ENCODE measurements at regions not wholly inside any gene's neighbourhood (a gene's known extent, or its start where the extent isn't known, plus 50 kb on each side); places are given as distances from the start of the nearest gene placed in this dataset.
"Not testable (repeated sequence)": the region's sequence is repeated elsewhere in the genome, so short reads cannot be mapped to it uniquely, and the experiment has no call there.

DNA sequence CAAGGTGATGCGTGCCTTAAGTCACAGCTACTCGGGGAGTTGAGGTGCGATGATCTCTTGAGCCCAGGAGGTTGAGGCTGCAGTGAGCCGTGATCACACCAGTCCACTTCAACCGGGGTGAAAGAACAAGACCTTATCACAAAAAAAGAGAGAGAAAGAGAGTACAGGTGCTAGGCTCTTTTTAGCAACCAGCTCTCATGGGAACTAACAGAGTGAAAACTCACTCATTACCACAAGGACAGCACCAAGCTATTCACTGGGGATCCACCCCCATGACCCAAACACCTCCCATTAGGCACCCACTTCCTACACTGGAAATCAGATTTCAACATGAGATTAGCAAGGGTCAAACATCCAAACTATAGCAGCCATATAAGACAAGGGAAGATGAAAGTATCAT is 164.2 kb downstream of the NDUFA12 start:
- H3K4me1 ChIP-seq, result no peaks in the 10 kb centered on the region
- H3K27ac ChIP-seq, result no peak overlapping the region
- no peaks in the 10 kb centered on the region for H3K9me3 ChIP-seq
- H3K36me3 ChIP-seq, result no peaks in the 10 kb centered on the region
- TF ChIP-seq, protein P1, sequence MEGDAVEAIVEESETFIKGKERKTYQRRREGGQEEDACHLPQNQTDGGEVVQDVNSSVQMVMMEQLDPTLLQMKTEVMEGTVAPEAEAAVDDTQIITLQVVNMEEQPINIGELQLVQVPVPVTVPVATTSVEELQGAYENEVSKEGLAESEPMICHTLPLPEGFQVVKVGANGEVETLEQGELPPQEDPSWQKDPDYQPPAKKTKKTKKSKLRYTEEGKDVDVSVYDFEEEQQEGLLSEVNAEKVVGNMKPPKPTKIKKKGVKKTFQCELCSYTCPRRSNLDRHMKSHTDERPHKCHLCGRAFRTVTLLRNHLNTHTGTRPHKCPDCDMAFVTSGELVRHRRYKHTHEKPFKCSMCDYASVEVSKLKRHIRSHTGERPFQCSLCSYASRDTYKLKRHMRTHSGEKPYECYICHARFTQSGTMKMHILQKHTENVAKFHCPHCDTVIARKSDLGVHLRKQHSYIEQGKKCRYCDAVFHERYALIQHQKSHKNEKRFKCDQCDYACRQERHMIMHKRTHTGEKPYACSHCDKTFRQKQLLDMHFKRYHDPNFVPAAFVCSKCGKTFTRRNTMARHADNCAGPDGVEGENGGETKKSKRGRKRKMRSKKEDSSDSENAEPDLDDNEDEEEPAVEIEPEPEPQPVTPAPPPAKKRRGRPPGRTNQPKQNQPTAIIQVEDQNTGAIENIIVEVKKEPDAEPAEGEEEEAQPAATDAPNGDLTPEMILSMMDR (IDR thresholded peaks at IDR 0.05), result no peak
- TF ChIP-seq POLR2AphosphoS5 (IDR thresholded peaks at IDR 0.05; ENCODE audit: insufficient read depth in 1 of 2, low read depth in 1 of 2) (no peak), POLR2A (IDR thresholded peaks at IDR 0.05) (no peak)
- no peak overlapping the region for H3K4me3 ChIP-seq
- DNase-seq (ENCODE audit: extremely low spot score in 2 of 2), result no peak
- H3K27me3 ChIP-seq, result no peaks in the 10 kb centered on the region
- intact Hi-C loops (cut with DNase I), result no loop called here

DNA sequence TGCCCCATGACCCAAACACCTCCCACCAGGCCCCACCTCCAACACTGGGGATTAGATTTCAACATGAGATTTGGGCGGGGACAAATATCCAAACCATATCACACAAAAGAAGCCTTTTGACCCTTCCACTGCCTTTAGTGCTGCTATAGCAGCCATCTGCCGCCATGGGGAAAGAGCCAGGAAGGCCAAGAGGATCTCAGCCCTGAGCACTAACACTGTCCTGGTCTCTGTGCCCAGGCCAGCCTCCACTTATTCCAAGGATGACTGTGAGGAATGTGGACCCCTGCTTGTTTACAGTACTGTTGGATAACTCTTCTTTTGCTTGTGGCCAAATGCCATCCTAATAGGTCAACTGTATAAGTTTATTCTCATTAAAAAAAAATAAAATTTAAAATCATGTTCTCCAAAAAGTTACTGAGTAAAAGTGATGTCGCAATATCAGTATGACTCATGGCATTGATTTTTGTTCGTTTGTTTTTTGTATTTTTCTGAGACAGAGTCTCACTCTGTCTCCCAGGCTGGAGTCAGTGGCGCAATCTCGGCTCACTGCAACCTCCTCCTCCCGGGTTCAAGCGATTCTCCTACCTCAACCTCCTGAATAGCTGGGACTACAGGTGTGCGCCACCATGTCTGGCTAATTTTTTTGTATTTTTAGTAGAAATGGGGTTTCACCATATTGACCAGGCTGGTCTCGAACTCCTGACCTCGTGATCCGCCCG is 166.4 kb downstream of the NDUFA12 start:
- H3K27me3 ChIP-seq; intact Hi-C loops (cut with DNase I); H3K9me3 ChIP-seq; H3K36me3 ChIP-seq; H3K4me1 ChIP-seq; H3K27ac ChIP-seq; H3K4me3 ChIP-seq: not testable (repeated sequence)
- peak in 1 of 2 donors; percentile 74 for DNase-seq (ENCODE audit: extremely low spot score in 2 of 2)

DNA sequence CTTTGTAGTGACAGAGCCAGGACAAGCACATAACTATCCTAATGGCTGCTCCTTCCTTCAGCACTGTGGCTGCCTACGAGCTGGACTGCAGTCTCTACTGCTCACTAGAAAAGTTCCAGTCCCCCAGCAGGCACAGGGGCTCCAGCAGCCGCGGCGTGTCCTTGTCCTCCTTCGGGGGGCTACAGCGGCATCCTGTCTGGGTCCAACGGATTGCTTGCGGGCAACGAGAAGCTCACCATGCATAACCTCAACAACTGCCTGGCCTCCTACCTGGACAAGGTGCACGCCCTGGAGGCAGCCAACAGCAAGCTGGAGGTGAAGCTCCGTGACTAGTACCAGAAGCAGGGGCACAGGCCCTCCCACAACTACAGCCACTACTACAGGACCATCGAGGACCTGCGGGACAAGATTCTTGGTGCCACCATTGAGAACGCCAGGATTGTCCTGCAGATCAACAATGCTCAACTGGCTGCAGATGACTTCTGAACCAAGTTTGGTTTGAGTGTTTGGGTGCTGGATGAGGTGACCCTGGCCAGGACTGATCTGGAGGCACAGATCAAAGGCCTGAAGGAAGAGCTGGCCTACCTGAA is 169.4 kb downstream of the NDUFA12 start:
- Histone ChIP-seq H3K4me1 (peaks cover 4% of the 10 kb centered on the region), H3K36me3 (no peaks in the 10 kb centered on the region), H3K4me3 (no peak overlapping the region), H3K9me3 (no peaks in the 10 kb centered on the region), H3K27ac (peak overlapping the region; percentile 63), H3K27me3 (no peaks in the 10 kb centered on the region)
- intact Hi-C loops (cut with DNase I), result no loop called here
- TF ChIP-seq POLR2A (IDR thresholded peaks at IDR 0.05) (no peak), POLR2AphosphoS5 (IDR thresholded peaks at IDR 0.05; ENCODE audit: insufficient read depth in 1 of 2, low read depth in 1 of 2) (no peak)
- TF ChIP-seq, protein P1 (IDR thresholded peaks at IDR 0.05), result no peak
- DNase-seq (ENCODE audit: extremely low spot score in 2 of 2), result peak in 1 of 2 donors; percentile 74

DNA sequence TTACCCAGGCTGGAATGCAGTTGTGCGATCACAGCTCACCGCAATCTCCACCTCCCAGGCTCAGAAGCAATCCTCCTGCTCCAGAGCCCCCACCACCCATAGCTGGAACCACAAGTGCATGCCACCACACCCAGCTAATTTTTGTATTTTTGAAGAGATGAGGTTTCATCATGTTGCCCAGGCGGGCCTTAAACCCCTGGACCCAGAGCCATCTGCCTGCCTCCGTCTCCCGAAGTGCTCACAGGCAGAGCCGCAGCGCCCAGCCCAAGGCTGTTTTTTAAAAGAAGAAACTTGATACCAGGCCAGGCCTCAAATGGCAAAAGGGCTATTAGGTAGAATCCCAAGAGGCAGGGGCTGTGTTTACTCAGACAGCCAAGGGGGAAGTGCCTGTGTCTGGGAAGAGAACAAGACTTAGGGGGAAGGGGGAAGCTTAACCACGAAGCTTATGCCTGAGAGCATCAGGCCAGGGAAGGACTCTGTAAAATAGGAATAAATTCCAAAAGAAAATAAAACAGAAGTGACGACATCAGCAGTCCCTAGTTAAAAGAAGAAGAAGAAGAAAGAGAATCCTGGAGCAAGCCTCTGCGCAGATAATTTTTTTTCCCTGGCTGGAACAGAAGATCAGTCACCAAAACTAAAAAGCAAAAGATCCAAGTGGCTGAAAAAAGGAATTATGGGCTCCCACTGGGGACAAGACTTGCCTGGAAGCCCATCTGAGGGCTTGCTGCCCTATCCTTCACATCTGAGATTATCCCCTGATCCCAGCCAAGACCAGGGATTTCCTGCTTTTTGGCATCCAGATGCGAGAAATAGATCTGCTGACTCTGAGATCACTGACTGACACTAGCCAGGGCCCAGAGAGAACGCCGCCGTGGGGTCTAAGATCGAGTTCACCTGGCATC is 170.5 kb downstream of the NDUFA12 start:
- Histone ChIP-seq H3K4me1 (peaks cover 4% of the 10 kb centered on the region), H3K9me3 (no peaks in the 10 kb centered on the region), H3K36me3 (no peaks in the 10 kb centered on the region), H3K27me3 (no peaks in the 10 kb centered on the region), H3K4me3 (no peak overlapping the region), H3K27ac (peak overlapping the region; percentile 63)
- intact Hi-C loops (cut with DNase I), result no loop called here
- no peak for TF ChIP-seq POLR2AphosphoS5 (IDR thresholded peaks at IDR 0.05; ENCODE audit: insufficient read depth in 1 of 2, low read depth in 1 of 2)
- TF ChIP-seq, protein P1 (IDR thresholded peaks at IDR 0.05), result no peak
- TF ChIP-seq POLR2A (IDR thresholded peaks at IDR 0.05), result no peak
- peak in 1 of 2 donors; percentile 60 for DNase-seq (ENCODE audit: extremely low spot score in 2 of 2)

DNA sequence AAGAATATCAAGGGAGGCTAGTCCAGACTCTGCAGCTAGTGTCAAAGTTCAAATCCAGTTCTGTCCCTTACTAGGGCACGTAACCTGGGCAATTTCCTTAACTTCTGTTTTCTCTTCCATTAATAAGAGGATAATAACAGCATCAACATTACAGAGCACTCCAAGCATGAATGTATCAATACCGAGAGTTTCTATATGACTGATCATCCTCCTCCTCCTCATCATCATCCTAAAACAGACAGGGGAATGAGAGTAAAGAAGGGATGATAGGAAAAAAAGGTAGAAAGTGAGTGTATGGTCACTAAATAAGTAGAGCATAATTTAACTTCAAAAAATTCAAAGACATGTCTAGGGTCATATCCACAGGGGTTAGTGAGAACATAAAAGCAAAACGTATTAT is 171.4 kb downstream of the NDUFA12 start:
- no peaks in the 10 kb centered on the region for H3K9me3 ChIP-seq
- intact Hi-C loops (cut with DNase I), result no loop called here
- TF ChIP-seq, protein P1 (IDR thresholded peaks at IDR 0.05), result no peak
- TF ChIP-seq POLR2A (IDR thresholded peaks at IDR 0.05) (no peak), POLR2AphosphoS5 (IDR thresholded peaks at IDR 0.05; ENCODE audit: insufficient read depth in 1 of 2, low read depth in 1 of 2) (no peak)
- no peaks in the 10 kb centered on the region for H3K27me3 ChIP-seq
- no peak overlapping the region for H3K4me3 ChIP-seq
- no peaks in the 10 kb centered on the region for H3K36me3 ChIP-seq
- peaks cover 4% of the 10 kb centered on the region for H3K4me1 ChIP-seq
- H3K27ac ChIP-seq, result peak overlapping the region; percentile 63
- no peak for DNase-seq (ENCODE audit: extremely low spot score in 2 of 2)
